ENCODE measurements at regions not wholly inside any gene's neighbourhood (a gene's known extent, or its start where the extent isn't known, plus 50 kb on each side); places are given as distances from the start of the nearest gene placed in this dataset.

- H3K23me2 ChIP-seq (ENCODE audit: low read depth, low read length) = no peaks in the 10 kb centered on the region
- no peak overlapping the region for H4K5ac ChIP-seq (ENCODE audit: insufficient read length, low read depth, low read length)
- no peak overlapping the region for H3K18ac ChIP-seq (ENCODE audit: extremely low read depth, low read length)
- H3K79me2 ChIP-seq (ENCODE audit: control insufficient read depth in 1 of 2, insufficient read depth in 2 of 2, low read length in 2 of 2) = no peaks in the 10 kb centered on the region
- H3K4me3 ChIP-seq (ENCODE audit: extremely low read depth in 1 of 4, insufficient read depth in 2 of 4, low read depth in 3 of 4, low read length in 4 of 4) = no peak overlapping the region
- H3K9ac ChIP-seq (replicated peaks in 1 of 4; ENCODE audit: extremely low read depth in 1 of 4, low read depth in 3 of 4, low read length in 3 of 4) = no peak overlapping the region
- no peak overlapping the region for H3K27ac ChIP-seq (ENCODE audit: low read depth, low read length)
- H2BK15ac ChIP-seq (ENCODE audit: low read length) = no peak overlapping the region
- no peak overlapping the region for H2BK5ac ChIP-seq (ENCODE audit: low read depth, low read length)
- no peak overlapping the region for H2AFZ ChIP-seq (ENCODE audit: low read length)
- no peak overlapping the region for H4K8ac ChIP-seq (ENCODE audit: extremely low read depth, insufficient read depth, low read length)
- no peak overlapping the region for H2BK120ac ChIP-seq (replicated peaks; ENCODE audit: low read depth, low read length)
- no peak overlapping the region for H2BK20ac ChIP-seq (ENCODE audit: low read length)
- H3K4ac ChIP-seq (replicated peaks; ENCODE audit: insufficient read length, low read depth, low read length) = no peak overlapping the region
- FAIRE-seq = no peak
- H3K23ac ChIP-seq (ENCODE audit: insufficient read length) = no peak overlapping the region
- no peak overlapping the region for H3K14ac ChIP-seq (ENCODE audit: insufficient read length)
- H3K56ac ChIP-seq (replicated peaks; ENCODE audit: insufficient read length, low read depth, low read length) = no peak overlapping the region
- no peaks in the 10 kb centered on the region for H3K27me3 ChIP-seq (replicated peaks in 1 of 4; ENCODE audit: control insufficient read depth in 3 of 4, extremely low read depth in 1 of 4, insufficient read depth in 3 of 4, low read length in 3 of 4)
- no peak overlapping the region for H4K91ac ChIP-seq (replicated peaks; ENCODE audit: insufficient read length, low read length)
- POLR2A ChIA-PET (ENCODE audit: partially characterized antibody) = no interaction called here
- CTCF ChIA-PET (ENCODE audit: partially characterized antibody) = interaction anchor here (0.8 kb wide), 1 partner anchor 52 kb away, joined by 3 read pairs; no protein-coding TSS in a partner anchor
- H3K4me2 ChIP-seq (ENCODE audit: insufficient read depth in 1 of 2, low read depth in 2 of 2, low read length in 2 of 2) = no peak overlapping the region
- H4K20me1 ChIP-seq (replicated peaks in 1 of 2; ENCODE audit: control insufficient read depth in 1 of 2, insufficient read depth in 2 of 2, low read length in 2 of 2) = no peaks in the 10 kb centered on the region
- H3K79me1 ChIP-seq (ENCODE audit: low read depth, low read length) = no peaks in the 10 kb centered on the region
- no peaks in the 10 kb centered on the region for H3K4me1 ChIP-seq (replicated peaks in 1 of 4; ENCODE audit: control insufficient read depth in 3 of 4, insufficient read depth in 4 of 4, low read length in 3 of 4)
- H2AK5ac ChIP-seq (ENCODE audit: low read depth, low read length) = no peak overlapping the region
- H2BK12ac ChIP-seq (ENCODE audit: low read depth, low read length) = no peak overlapping the region
- no peak for DNase-seq (ENCODE audit: low read depth in 1 of 2, low spot score in 2 of 2)
- H3K36me3 ChIP-seq (ENCODE audit: control insufficient read depth in 2 of 4, insufficient read depth in 4 of 4, low read length in 3 of 4) = no peaks in the 10 kb centered on the region
- H3K9me3 ChIP-seq (ENCODE audit: insufficient read depth in 2 of 2, low read depth in 1 of 2, low read length in 1 of 2) = no peaks in the 10 kb centered on the region
- TF ChIP-seq CHD7 (IDR thresholded peaks at IDR 0.05; ENCODE audit: insufficient replicate concordance, low read length) (no peak), MAX (IDR thresholded peaks at IDR 0.05) (no peak)
Observed at GRCh38 chr3:117843356-117843755, 1133.8 kb downstream of the TUSC7 start.
